ENCODE measurements at regions not wholly inside any gene's neighbourhood (a gene's known extent, or its start where the extent isn't known, plus 50 kb on each side); places are given as distances from the start of the nearest gene placed in this dataset.

DNA sequence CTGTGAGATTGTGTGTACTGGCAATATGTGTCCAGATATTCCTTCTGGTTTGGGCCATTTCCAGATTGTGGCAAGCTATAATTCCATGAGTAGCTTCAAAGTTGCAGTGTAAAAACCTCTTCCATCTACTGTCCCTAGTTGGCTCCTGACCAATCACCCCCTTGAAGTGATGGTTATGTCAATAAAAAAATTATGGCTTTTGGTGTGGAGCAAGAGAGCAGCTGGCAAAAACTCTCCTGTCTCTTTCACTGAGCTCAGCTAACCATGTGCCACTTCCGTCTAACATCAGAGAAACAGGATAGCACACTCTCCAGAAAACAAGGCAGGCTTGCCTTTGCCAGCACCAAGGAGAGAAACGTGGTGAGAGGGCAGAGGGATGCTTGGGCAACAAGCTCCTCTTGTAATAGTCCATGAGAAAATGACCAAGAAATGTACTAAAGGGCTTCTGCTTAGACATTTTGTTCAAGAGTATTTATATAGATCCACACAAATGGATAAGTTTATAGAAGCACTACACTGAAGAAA lies 914.4 kb upstream of the SEMA6A start:
- Histone ChIP-seq H3K27me3 (replicated peaks; ENCODE audit: insufficient read depth) (no peaks in the 10 kb centered on the region), H3K27ac (no peak overlapping the region), H3K36me3 (no peaks in the 10 kb centered on the region), H3K9me3 (no peaks in the 10 kb centered on the region), H3K4me1 (replicated peaks) (no peaks in the 10 kb centered on the region), H3K4me3 (no peak overlapping the region)
- DNase-seq (ENCODE audit: low spot score), result no peak
- intact Hi-C loops (cut with DNase I), result no loop called here
- TF ChIP-seq POLR2AphosphoS5 (IDR thresholded peaks at IDR 0.05), result no peak
- no peak for TF ChIP-seq POLR2A (IDR thresholded peaks at IDR 0.05)
- TF ChIP-seq, protein P1, sequence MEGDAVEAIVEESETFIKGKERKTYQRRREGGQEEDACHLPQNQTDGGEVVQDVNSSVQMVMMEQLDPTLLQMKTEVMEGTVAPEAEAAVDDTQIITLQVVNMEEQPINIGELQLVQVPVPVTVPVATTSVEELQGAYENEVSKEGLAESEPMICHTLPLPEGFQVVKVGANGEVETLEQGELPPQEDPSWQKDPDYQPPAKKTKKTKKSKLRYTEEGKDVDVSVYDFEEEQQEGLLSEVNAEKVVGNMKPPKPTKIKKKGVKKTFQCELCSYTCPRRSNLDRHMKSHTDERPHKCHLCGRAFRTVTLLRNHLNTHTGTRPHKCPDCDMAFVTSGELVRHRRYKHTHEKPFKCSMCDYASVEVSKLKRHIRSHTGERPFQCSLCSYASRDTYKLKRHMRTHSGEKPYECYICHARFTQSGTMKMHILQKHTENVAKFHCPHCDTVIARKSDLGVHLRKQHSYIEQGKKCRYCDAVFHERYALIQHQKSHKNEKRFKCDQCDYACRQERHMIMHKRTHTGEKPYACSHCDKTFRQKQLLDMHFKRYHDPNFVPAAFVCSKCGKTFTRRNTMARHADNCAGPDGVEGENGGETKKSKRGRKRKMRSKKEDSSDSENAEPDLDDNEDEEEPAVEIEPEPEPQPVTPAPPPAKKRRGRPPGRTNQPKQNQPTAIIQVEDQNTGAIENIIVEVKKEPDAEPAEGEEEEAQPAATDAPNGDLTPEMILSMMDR (IDR thresholded peaks at IDR 0.05), result no peak
- WGBS, result 35% methylated on average over 2 of the region's 2 CpGs

DNA sequence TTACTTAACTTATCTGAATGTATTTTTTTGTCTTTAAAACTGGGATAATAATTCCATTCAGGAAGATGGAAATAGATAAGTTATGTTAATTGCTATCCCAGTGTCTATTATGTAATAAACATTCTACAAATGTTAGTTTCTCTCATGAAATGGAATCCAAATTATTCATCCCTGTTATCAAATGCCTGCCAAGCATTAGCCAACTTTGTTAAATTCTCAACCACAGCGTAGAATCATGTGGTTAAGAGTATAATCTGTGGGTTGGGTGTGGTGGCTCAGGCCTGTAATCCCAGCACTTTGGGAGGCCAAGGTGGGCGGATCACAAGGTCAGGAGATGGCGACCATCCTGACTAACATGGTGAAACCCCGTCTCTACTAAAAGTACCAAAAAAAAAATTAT lies 912.9 kb upstream of the SEMA6A start:
- Histone ChIP-seq H3K9me3 (no peaks in the 10 kb centered on the region), H3K36me3 (no peaks in the 10 kb centered on the region), H3K27ac (no peak overlapping the region), H3K4me3 (no peak overlapping the region), H3K4me1 (replicated peaks) (no peaks in the 10 kb centered on the region), H3K27me3 (replicated peaks; ENCODE audit: insufficient read depth) (no peaks in the 10 kb centered on the region)
- intact Hi-C loops (cut with DNase I), result no loop called here
- WGBS, result 94% methylated on average over 4 of the region's 4 CpGs
- TF ChIP-seq, protein P1 (IDR thresholded peaks at IDR 0.05), result no peak
- no peak for TF ChIP-seq POLR2A (IDR thresholded peaks at IDR 0.05)
- TF ChIP-seq POLR2AphosphoS5 (IDR thresholded peaks at IDR 0.05), result no peak
- no peak for DNase-seq (ENCODE audit: low spot score)

DNA sequence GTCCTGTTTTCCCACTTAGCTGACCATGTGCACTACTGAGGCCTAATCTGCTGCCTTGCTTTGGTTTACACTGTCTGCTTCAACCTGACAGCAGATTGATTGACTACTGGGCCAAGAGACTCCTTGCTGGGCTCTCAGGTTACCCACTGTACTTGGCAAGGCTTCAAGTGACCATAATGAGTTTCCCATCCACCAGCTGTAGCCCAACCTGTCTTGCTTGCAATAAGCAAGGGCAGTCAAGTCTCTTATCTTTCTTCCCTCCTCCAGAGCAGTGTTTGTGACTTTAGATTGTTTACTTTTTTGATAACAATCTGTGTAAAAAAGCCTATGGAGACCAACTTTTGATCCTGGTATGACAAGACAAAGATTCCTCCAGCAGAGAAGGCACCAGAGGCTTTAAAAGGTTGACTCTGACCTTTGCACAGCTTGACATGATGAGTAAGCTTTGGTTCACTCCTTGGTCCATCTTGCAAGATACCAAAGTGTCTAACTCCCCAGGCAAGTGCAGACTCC lies 912.3 kb upstream of the SEMA6A start:
- intact Hi-C loops (cut with DNase I), result no loop called here
- Histone ChIP-seq H3K27ac (no peak overlapping the region), H3K27me3 (replicated peaks; ENCODE audit: insufficient read depth) (no peaks in the 10 kb centered on the region), H3K4me3 (no peak overlapping the region), H3K9me3 (no peaks in the 10 kb centered on the region), H3K36me3 (no peaks in the 10 kb centered on the region), H3K4me1 (replicated peaks) (no peaks in the 10 kb centered on the region)
- DNase-seq (ENCODE audit: low spot score), result no peak
- no peak for TF ChIP-seq POLR2A (IDR thresholded peaks at IDR 0.05)
- no peak for TF ChIP-seq POLR2AphosphoS5 (IDR thresholded peaks at IDR 0.05)

DNA sequence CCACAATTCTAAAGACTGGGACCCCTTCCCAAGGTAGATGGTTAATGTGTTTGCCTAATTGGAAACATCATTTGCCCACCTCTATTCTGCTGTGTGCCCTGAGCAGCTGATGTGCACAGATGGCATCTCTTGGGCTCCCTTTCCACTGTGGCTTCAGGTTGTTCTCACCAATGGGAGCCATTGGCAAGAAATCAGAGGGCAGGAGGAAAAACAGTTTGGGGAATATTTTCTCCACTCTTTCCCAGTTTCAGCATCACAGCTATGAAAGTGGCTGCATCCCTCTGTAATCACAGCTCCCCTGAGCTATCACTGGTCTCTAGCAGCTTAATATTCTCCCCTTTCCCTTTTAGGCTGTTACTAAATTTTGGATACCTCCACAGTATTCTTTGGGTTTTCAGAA lies 911.6 kb upstream of the SEMA6A start:
- Histone ChIP-seq H3K4me3 (no peak overlapping the region), H3K27me3 (replicated peaks; ENCODE audit: insufficient read depth) (no peaks in the 10 kb centered on the region), H3K27ac (no peak overlapping the region), H3K9me3 (no peaks in the 10 kb centered on the region), H3K36me3 (no peaks in the 10 kb centered on the region), H3K4me1 (replicated peaks) (no peaks in the 10 kb centered on the region)
- no peak for DNase-seq (ENCODE audit: low spot score)
- TF ChIP-seq, protein P1 (IDR thresholded peaks at IDR 0.05), result no peak
- TF ChIP-seq POLR2AphosphoS5 (IDR thresholded peaks at IDR 0.05) (no peak), POLR2A (IDR thresholded peaks at IDR 0.05) (no peak)
- intact Hi-C loops (cut with DNase I), result no loop called here

DNA sequence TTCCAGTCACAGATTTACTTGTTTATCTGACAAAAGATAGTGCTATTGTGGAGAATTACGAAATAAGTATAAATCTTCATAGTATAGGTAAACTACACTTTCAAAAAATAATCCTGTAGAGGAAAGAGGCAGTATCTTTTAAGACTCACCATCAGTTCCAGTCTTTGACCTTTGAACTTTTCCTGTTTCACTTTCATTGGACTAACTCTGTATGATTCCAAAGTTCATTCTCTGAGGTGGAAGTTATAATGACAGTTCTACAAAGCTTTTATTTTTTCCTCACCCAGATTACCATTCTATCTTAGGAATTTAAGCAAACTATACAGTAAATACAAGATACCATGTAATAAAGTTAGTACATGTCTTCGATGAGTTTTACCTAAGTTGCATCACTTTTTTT lies 901.3 kb upstream of the SEMA6A start:
- WGBS, result 90% methylated on average over 2 of the region's 2 CpGs
- no peaks in the 10 kb centered on the region for H3K36me3 ChIP-seq
- H3K4me3 ChIP-seq, result no peak overlapping the region
- TF ChIP-seq POLR2A (IDR thresholded peaks at IDR 0.05), result no peak
- no peak for TF ChIP-seq POLR2AphosphoS5 (IDR thresholded peaks at IDR 0.05)
- TF ChIP-seq, protein P1 (IDR thresholded peaks at IDR 0.05), result no peak
- intact Hi-C loops (cut with DNase I), result no loop called here
- H3K9me3 ChIP-seq, result no peaks in the 10 kb centered on the region
- no peaks in the 10 kb centered on the region for H3K4me1 ChIP-seq (replicated peaks)
- H3K27me3 ChIP-seq (replicated peaks; ENCODE audit: insufficient read depth), result no peaks in the 10 kb centered on the region
- no peak overlapping the region for H3K27ac ChIP-seq
- no peak for DNase-seq (ENCODE audit: low spot score)
